HG02852 (cell line): ENCODE measurements at regions not wholly inside any gene's neighbourhood (a gene's known extent, or its start where the extent isn't known, plus 50 kb on each side); places are given as distances from the start of the nearest gene placed in this dataset.

ENCODE experiments used
- ATAC-seq: cut with Tn5 transposase; IDR thresholded peaks from one replicate; pipeline ENCODE4 v1.9.1; 2021; ENCODE audit warnings: mild to moderate bottlenecking, moderate library complexity; ENCODE audit not compliant: unreplicated experiment

DNA sequence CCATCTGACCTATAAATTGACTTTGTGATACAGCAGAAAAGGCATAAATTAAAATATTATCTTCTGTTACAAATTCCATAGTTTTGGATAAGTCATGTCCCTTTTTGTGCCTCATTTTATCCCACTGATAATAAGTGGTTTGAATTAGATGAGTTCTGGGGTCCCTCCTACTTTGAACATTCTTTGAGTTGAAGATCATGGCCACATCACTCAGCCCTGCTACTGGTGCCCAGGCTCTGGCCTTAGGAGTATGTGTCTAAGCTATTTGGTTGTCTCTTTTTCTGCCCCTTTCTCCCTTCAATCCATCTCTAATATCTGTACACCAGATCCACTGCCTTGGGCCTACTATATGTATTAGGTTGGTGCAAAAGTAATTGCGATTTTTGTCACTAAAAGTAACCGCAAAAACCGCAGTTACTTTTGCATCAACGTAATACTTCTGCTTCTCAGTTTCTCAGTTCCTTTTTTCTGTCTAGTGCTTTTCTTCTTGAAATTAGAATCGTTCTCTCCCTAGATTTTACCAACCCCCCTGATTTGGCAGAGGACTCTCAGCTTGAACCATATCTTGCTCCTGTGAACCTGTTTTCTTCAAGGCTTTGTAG is 362.5 kb upstream of the TNP1 start:
- peak; percentile 25 for ATAC-seq

DNA sequence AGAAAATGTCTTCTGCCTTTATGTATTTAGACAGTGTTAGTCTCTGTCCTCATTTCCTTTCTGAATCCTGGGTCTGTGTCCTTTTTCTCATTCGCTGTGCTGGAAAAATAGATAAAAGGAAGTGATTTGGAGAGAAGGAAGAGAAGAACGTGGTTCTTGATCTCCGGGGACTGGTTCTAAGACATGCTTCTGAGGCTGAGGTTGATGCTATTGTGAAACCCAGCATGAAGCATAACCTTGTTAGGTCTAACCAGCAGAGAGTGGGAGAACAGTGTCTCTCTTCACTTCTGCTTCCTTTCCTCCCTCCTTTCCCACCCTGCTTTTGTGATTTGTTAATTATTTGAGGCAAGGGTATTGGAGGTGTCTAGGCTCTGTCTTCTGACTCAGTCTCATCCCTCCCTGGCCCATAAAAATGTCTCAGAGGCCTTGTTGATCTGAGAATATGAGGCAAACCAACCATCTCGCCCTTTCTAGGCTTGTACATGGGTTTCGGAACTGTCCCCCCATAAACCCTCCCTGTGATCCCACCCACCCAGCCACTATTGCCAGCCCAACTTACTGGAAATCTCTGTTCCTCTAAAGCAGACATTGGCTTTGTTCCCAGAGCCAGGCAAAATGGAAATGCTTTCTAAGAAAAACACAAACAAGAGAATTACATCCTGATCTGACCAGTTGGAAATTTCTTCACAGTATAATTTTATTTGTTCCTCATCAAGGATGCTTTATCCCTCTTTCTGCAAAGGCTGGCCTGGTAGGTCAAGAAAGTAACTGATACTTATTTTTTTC is 360.6 kb upstream of the TNP1 start:
- ATAC-seq, result no peak

DNA sequence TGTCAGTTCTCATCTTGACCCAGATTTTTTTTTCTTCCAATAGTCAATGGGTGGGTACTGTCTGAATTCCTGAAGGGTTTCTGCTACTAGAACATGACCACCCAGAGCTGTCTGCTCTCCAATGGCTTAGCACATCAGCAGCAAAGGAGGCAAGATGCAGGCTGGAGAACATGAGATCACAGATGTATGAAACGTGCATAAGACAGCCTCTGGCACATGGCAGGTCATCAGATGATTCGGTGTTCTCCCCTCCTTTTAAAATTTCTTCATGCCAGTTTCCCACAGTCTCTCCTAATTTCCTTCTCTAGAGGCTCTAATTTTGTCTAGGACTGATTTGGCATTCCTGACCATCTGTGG is 359.3 kb upstream of the TNP1 start:
- ATAC-seq, result no peak

DNA sequence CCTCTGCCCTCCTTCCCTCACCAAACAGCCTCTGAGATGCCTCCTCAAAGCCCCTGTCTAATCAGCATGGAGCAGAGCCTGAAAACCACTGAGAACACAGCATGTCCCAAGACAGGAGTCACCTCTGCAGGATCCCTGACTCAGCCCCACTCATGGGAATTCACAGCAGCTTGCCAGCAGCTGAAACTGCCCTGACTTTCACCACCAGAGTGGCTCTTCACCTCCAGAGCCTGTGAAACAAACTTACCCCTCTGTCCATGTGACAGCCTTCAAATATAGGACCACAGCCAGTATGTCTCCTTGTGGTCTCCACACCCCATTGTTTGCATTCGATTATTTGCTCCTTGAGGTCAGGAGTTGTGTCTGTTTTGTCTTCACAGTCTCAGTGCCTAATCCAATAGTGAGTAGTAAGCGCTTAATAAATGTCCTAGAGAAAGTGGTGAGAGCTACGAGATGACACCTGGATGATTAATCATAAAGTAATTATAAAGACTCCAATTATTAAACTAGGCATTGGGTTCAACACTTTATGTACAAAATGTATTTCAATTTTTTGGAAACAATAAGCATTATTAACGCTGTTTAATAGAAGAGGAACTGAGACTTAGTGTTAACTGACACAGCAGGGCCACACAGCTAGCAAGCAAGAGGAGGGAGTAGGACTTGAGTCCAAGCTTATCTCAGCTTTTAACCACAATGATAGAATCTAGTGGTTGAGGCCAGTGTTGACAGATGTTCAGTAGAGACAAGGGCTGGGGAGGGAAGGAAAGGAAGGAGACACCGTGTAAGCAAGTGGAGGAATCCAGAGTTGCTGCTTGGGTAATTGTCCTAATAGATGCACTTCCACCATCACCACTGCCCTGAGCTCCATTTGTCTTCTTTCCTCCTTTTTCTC is 358.7 kb upstream of the TNP1 start:
- ATAC-seq, result peak; percentile 69

DNA sequence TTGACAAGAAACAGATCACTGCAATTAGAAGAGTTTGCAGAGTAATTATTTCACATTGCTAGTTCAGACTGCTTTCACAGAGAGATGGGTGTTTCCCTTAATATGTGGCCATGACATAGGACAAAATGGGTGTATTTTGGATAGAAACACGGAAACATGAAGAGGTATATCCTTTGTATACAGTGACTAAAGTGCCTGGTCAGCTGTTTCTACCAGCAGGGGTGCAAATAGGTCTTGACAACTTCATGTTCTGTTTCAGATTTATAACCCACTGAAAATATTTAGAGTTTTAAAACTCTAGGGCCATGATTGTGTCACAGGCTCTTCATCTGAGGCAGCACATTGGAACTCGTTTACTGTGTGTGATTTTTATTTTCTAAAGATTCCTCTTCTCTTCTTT is 357.1 kb upstream of the TNP1 start:
- ATAC-seq, result no peak

DNA sequence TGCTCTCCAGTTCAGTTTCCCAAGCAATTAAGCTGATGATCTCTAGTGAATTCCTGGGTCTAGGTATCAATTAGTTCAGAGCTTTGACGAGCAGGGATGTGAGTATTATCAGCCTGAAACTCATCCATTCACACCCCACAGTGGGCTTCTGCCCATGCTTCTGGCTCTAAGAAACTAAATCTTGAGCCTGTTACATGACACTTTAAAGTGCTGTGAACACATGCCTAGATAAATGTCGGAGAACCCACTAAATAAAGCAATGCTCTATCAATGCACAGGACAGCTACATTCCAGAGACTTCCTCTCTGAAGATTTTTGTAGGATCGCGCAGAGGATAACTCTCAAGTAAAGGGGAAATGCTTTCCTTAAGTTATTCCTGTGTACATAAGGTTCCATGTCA is 356.5 kb upstream of the TNP1 start:
- no peak for ATAC-seq

DNA sequence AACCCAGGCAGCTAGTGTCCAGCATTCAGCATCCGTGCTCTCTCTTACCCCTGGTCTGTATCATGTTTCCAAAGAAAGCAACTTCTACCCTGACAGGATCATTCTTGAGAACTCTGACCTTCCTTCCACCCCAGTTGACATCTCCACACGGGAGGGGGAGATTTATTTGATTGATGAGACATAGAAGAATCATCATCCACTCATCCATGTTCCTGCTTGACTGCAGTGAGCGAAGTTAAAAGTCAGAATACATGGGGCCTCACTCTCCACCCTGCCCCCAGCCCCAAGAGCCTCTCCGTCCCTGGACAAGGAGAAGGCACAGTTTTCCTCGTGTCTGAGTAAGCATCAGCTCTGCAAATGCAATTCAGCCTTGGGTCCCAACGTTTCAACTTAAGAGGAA is 356.0 kb upstream of the TNP1 start:
- ATAC-seq, result no peak

DNA sequence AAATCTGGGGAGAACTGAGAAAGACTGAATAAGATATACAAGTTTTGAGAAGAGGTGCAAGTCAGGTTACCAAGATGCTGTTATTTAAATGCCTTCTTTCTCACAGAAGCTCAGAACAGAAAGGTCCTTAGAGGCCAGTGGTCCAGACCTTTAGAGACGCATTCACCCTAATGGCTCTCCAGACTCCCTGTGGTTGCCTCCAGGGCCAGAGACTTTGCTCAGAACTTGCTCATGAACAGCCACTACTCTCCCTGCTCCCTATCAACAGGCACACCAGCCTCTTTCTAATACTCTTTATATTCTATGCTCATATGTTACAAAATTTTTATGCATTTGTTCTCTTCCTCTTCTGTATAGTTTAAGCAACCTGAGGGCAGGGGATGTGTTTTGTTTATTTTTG is 349.0 kb upstream of the TNP1 start:
- no peak for ATAC-seq

DNA sequence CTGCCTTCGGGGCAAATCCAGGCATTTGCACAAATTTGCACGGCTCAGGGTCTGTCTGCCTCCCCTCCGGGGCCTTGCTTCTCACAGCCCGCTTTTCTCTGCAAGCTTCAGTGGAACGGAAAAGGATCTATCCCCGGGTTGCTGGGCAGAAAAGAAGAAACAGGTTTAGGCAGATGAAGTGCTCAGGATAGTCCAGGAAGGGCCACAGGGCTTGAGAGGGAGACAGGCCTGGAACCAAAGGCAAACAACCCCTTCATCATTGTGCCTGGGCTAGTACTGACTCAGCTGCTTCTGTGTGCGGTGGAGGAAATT is 347.8 kb upstream of the TNP1 start:
- ATAC-seq, result no peak

DNA sequence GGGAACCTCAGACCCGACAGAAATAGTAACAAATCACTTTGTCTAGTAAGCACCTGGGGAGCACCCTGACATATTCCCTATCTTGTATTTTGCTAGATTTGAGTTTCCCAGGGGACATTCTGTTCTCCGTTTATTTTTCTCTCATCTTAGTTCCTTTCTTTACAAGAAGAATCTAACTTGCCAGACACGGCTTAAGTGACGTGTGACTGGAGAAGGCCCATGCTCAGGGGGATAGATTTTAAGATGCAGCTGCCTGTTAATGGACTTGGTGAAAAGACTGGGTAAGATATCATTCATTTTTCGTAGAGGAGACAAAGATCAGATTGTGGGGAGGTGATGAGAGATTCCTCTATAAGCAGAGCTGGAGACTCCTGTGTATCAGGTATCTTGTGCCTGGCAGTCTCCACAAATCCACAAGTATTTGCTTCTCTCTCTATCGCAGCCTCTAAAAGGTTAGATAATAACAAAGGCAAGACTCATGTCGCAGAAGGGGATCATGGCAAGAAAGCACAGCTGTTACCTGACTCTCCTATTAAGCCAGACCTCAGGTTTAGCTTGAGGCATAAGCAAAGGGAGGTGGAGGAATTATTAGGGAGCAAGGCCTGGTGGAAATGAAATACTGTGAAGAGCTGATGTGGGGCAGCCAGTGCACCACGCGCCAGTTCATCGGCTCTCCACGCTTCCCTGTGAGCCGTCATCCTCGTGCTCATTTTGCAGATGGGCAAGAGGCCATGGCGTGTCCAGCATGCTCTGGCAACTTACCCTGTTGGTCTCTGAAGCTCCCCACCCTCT is 347.2 kb upstream of the TNP1 start:
- no peak for ATAC-seq

DNA sequence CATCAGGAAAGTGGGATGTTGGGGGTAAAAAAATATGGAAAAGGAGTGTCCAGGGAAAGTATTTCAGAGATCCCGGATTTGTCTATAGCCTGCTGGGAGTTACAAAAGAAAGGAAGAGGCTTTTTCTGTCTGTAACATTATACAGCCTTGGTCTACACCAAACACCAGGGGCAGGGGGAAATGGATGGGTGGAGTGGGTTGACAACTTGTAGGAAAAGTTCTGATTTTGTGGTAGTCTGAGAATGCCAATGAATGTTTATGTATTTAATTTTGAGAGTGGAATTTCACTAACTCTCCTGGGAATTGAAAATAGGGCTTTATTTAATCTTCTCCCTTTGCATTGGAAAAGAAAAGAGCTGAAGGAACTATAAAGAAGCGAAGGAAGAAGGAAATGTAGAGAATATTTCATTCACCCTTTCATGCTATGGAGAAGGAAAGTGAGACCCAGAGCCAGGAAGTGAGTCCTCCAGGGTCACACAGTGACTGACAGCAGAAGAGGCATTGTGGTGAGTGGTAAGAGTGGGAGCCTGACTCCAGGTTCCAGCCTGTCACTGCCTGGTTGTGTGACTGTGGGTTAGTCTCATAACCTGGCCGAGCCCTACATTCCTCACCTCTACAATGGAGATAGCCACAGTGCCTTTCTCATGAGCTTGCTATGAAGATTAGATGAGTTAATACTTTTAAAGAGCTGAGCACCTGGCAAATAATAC is 346.3 kb upstream of the TNP1 start:
- ATAC-seq, result no peak

DNA sequence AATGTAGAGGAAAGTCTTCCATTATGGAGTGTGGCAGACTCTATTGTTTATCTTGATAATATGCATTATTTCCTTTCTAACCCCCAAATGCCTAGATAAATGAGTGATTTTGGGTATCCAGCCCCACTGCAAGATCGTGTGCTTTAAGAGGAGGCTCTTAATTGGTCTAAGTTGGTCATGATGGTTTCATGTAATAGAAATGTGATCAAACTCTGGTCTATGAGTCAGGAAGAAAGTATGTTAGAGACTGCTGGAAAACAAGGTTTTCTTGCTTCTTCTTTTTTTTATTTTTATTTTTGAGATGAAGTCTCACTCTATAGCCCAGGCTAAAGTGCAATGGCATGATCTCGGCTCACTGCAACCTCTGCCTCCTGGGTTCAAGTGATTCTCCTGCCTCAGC is 344.5 kb upstream of the TNP1 start:
- ATAC-seq, result no peak

DNA sequence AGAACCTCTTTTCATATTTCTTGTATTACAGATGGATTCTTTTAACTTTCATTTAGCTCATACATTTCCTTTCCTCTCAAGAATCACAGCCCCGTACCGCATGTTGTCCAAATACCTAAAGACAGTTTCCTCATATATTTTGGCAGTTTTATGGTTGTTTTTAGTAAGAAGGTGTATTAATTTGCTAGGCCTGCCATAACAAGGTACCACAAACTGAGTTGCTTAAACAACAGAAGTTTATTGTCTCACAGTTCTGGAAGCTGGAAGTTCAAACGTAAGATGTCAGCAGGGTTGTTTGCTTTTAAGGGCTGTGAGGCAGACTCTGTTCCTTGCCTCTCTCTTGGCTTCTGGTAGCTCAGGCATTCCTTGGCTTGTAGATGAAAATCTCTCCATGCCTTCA is 343.2 kb upstream of the TNP1 start:
- no peak for ATAC-seq

DNA sequence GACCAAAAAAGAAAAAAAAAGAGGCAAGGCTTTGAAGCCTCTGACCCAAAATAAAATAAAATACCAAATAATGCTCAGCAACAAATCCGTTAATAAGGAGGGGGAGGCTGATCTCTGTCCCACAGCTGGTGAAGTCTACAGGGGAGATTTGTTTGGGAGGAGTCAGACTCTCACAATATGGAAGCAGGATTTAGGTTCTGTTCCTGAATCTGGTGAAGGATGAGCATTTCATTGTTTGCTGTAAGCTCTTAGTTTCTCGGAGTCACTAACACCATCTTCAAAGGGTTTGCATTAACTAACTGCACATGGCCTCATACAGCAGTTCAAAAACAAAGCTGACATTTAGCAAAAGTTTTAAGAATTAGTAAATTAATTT is 339.4 kb upstream of the TNP1 start:
- no peak for ATAC-seq

DNA sequence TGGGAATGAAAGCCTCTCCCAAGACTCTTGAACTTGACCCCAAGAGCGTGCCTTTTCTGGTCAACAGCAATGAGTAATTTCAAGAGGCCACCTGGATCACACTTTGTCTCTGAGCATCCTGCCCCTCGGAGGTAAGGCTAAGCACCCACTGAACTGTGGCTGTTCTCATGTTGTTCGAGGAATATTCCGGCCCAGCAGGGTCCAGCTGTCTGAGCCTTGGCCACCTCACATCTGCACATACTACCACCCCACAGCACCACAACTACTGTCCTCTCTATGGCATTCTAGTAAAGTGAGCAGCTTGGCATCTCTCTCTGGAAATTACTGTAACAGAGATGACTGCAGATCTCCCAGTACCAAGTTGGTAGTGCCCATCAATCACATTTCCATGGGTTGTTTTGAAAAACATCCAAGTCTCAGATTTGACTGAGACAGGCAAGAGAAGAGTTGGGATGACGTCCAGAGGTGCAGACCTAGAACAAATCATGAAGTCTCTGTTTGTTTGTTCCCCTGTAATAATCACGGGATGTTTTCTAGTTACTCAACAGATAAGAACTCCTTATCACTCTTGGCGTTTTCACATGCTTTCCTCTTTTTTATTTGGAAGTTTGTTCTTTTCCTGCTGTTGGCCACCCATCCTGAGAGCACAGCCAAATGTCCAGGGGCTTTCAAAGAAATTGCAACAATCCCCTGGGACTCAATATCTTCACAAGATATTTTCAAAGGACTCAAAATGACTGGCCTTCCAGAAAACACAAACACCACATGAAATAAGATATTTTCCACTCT is 336.0 kb upstream of the TNP1 start:
- ATAC-seq, result no peak

DNA sequence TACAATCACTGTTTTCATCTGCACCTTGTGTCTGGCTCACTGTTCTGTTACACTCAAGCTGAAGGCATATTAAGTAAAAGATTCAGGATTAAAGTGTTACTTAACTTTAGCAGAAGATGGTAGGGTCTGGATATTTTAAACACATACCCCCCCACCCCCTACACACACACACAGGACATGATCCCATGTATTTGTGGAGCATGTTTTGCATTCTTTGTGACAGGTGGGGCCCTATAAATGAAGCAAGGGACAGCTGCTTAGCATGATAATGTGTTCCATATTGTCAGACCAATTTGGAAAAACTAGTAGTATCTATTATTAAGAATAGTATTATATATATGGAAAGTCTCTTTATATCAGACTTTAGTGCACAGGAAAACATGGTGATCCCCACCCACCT is 335.2 kb upstream of the TNP1 start:
- no peak for ATAC-seq

DNA sequence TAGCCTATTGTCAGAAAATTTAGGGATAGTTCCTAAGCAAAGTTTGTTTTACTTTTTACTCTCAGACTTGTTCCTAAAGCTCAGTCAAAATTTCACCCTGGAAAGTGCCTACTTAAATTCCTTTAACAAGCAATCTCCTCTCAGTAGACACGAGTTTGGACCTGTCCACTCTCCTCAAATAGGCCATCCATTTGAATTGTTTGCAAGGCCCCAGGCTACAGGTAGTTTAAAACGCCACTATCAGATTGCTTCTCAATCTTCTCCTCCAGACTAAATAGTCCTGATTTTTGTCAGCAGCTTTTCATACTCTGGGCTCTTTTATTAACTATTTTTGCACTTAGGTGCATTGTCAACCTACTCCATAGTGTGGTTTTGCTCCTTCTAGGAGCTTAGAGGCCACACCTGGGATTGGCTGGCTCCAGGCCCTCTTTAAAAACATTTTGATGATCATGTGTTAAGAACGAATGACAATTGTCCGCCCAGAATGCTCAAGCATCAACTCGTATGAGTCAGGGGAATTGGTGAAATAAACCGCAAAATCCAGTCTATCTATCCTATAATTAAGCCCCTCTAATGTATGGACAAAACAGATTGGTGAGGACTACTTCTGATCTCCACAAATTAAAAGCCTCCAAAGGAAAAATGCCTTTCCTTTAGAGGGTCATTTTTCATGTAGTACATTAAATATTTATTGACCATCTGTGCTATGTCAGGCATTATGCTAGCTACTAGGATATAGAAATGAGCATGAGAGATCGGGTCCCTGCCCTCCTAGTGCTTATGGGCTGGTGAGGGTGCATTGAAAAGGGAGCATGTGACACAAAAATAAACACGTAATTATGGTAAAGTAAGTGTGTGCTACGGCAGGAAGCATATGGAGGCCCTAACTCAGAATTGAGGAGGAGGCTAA is 333.8 kb upstream of the TNP1 start:
- ATAC-seq, result no peak

DNA sequence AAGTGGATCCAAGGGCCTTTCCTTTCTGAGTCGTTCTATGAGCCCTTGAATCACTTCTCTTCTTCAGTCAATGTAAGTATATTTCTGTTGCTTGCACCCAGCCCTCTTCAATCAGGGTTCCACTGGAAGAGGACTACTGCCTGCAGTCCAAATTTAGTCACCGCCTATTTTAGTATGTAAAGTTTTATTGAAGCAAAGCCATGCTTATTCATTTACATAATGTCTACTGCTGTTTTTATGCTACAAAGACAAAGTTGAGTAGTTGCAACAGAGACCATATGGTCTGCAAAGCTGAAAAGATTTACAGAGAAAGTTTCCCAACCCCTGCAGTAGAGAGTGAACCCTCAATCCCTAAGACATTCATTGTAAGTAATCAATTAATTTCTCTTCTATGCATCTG is 332.5 kb upstream of the TNP1 start:
- no peak for ATAC-seq

DNA sequence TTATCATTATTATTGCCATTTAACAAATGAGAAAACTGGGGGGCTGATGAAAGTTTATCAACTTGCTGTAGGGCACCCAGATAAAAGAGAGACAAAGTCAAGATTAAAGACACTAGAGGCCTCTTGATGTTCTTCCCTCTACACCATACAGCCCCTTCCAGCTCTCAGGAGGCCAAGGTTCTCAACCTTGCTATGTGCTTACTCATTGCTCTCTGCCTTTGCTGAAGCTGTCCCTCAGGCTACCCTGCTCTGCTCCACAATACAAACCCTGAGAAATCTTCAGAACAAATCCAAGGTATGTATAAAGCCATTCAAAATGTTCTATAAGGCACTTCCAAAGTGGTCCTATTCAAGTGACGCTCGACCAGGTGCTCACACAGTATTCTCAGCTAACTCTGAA is 329.9 kb upstream of the TNP1 start:
- no peak for ATAC-seq
